Uterus (tissue), 2 donors: ENCODE measurements at regions not wholly inside any gene's neighbourhood (a gene's known extent, or its start where the extent isn't known, plus 50 kb on each side); places are given as distances from the start of the nearest gene placed in this dataset.

Experiments
- CTCF ChIP-seq, 4 experiments: fragments of 200-600 bp in 2 of 4; fragments of 450-650 bp in 2 of 4; sonication (generic) in 2 of 4; IDR thresholded peaks; one replicate each; pipeline ENCODE4 v1.5.1; 2016 to 2019; ENCODE audit warnings: antibody characterized with exemption in 4 of 4, mild to moderate bottlenecking in 2 of 4, moderate library complexity in 1 of 4
- POLR2A ChIP-seq, 2 donors: fragments of 450-650 bp; IDR thresholded peaks; one replicate each; pipeline ENCODE4 v1.6.1; 2016; ENCODE audit warnings: antibody characterized with exemption in 2 of 2, mild to moderate bottlenecking in 1 of 2, moderate library complexity in 1 of 2

GRCh38 chr12:97257726-97258125, 204.9 kb upstream of the RMST start:
- TF ChIP-seq POLR2A (IDR thresholded peaks at IDR 0.05) = no peak
- TF ChIP-seq CTCF (IDR thresholded peaks at IDR 0.05) = no peak
